GM21360 (cell line): ENCODE measurements at regions not wholly inside any gene's neighbourhood (a gene's known extent, or its start where the extent isn't known, plus 50 kb on each side); places are given as distances from the start of the nearest gene placed in this dataset.
"Not testable (repeated sequence)": the region's sequence is repeated elsewhere in the genome, so short reads cannot be mapped to it uniquely, and the experiment has no call there.

Experiments
- ATAC-seq: cut with Tn5 transposase; IDR thresholded peaks from one replicate; pipeline ENCODE4 v1.9.1; 2021; ENCODE audit warnings: mild to moderate bottlenecking, moderate library complexity; ENCODE audit not compliant: unreplicated experiment

DNA sequence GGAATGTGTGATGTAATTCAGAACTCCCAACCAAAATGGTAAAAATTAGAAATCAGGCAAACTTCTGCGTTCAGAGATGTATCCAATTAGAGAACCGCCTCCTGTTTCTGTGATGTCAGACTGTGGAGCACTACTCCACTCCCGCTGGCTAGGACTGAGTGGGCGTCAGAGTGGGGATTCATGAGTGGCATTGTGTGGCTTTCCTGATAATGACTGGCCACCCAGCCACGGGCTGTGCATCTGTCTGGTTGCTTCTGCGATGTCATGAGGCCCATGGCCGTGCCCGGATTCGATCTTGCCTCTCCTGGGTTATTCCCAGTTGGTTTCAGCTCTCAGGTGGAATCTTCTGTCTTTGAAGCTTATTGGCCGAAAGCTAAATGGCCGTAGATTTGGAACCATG lies 87.1 kb upstream of the KCNA1 start:
- ATAC-seq: no peak

DNA sequence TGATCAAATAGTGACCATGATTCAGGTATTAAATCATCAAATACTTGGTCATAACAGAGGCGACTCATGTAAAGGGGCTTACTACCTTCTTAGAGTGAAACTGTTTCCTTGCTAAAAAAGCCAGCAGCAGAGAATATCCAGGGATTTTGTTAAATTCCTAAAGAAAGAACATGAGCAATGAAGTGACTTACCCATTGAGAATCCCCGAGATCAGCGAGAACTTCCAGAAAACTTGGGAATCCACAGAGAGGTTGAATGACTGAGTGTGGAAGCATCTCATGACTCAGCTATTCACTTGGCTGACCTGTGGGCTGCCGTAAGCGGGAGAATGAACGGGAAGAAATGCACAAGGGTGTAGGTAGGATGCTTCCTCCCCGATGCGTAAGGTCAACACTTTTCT lies 85.3 kb upstream of the KCNA1 start:
- no peak for ATAC-seq

DNA sequence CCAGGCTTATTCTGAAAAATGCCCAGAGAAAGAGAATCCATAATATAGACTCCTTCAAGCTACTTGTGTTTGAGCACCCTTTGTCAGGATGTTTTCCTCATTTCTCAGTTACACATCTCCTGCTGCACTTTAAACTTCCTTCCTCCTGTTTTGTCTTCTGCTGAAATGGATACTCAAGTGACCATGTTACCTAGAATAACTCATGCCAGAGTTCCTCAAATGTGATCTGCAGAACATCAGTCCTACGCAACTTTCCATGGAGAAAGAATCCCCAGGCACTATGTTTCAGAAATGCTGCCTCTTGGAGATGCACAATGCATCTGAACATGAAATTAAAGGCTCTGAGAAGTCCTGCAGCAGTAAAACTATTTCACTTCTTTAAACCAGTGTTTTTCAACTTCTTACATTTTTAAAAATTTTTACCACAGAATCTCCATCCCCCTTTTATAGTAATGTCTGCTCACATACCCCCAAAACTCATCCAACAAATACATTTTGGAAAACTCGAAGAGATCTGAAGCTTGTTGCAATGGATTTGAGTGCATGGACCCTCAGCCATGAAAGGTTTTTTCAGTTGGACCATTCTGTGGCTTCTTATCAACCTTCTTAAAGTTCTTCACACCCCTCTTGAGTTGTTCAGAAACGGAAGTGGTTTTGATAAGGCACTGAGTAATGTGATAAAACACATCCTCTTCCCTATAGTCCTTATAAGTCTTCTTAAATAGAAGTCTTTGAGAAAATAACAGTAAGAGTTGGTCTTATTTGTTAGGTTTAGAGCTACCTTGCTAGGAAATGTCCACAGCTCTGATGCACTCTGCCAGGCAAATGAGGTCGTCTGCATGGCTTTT lies 84.5 kb upstream of the KCNA1 start:
- no peak for ATAC-seq

- no peak for ATAC-seq
These were observed 82.8 kb upstream of the KCNA1 start for GRCh38 chr12:4826909-4827308.

- ATAC-seq: no peak
These were observed 81.5 kb upstream of the KCNA1 start for GRCh38 chr12:4828176-4828575.

DNA sequence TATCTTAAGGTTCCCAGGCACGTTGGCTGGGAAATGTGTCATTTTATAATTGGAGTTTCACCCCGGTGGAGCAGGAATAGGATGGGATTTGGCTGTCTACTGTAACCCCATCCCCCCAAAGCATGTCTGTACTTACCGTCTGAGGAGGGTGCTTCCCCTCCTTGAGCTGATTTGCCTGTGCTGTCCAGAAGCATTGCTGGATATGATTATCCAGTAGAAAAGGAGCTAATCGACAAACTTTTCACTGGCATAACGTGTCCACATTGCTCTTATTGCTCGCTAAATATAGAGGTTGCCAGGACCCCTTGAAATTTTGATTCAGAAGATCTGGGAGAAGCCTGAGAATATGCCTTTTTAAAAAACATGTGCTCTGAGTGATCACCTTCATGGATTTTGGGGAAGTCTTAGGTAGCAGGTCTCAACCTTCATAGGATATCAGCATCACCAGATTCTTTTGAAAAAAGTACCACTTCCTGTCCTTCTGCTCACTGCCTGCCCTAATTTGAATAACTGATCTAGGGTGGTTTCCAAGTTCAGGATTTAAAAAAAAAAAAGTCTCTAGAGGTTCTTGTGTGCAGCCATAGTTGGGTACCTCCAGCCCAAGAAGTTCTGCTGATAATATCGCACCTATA lies 80.4 kb upstream of the KCNA1 start:
- peak; percentile 75 for ATAC-seq

- no peak for ATAC-seq
These were observed 79.9 kb upstream of the KCNA1 start for GRCh38 chr12:4829793-4830162.

DNA sequence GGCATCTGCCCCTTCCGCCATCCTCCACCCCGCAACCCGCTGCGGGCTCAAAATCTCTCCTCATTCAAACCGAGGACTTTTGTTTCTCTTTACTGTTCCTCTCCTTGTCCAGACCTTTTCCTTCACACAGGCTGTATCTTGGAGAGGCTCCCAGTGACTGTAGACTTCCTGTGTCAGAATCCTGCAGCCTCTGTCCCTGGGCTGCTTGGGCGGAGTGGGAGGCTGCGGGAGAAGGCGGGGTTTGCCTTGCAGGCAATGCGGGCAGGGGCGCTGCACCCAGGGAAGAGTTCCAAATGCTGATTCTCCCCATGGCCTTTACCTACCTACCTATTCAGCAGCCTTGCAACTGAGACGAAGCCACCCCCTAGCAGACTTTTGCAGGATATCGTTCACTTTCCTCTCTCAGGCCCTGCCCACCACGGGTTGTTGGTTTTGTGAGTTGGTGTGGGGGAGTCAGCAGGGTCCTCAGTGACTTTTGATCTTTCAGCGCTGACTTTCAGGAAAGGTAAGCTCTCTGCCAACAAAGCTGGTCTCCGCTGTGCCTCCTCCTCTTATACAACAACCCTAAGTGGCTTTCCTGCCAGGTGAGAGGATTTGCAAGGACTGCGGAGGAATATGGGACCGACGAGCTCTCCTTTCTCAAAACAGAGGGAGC lies 79.0 kb upstream of the KCNA1 start:
- no peak for ATAC-seq

- no peak for ATAC-seq
These were observed 76.7 kb upstream of the KCNA1 start for GRCh38 chr12:4833053-4833452.

DNA sequence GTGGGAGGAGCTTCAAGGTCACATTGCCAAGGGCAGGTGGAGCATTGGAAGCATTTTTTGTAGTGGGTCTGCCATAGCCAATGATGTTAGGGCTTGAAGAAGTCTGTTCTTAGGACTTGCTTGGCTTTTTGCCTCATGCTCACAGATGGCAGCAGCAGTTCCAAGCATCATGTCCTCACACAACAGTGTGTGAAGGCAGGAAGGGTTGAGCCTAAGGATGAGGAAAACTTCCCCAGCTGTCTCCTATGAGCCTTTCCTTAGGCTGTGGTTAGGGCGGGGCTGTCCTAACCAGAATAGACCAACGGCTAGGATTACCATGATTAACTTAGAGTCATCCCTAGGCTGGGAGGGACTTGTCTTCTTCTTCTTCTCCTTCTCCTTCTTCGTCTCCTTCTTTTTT lies 76.2 kb upstream of the KCNA1 start:
- no peak for ATAC-seq

DNA sequence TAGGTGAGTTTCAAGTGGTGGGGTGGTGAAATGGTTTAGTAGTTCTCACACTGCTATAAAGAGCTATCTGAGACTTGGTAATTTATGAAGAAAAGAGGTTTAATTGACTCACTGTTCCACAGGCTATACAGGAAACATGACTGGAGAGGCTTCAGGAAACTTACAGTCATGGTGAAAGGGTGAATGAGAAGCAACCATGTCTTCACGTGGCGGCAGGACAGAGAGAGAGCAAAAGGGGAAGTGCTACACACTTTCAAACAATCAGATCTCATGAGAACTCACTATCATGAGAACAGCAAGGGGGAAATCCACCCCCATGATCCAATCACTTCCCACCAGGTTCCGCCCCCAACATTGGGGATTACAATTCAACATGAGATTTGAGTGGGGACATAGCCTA lies 67.3 kb upstream of the KCNA1 start:
- not testable (repeated sequence) for ATAC-seq

DNA sequence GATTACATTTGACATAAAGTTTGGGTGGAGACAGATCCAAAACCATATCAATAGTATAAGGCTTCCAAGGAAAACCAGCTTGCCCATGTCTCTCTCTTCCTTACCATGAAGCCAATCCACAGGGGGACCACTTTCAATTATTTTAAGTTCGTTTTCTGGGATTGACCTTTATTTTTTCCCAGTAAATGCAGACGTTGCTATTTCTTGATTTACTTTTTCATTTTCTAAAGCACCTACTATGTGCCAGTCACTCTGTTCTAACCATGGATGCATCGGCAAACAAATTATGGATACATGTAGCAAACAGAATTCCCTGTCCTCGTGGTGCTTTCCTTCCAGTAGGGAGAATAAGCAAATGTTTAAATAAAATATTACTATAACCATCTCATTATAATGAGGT lies 65.8 kb upstream of the KCNA1 start:
- ATAC-seq: no peak

GRCh38 chr12:4847713-4848112 lies 62.0 kb upstream of the KCNA1 start:
- ATAC-seq: no peak

DNA sequence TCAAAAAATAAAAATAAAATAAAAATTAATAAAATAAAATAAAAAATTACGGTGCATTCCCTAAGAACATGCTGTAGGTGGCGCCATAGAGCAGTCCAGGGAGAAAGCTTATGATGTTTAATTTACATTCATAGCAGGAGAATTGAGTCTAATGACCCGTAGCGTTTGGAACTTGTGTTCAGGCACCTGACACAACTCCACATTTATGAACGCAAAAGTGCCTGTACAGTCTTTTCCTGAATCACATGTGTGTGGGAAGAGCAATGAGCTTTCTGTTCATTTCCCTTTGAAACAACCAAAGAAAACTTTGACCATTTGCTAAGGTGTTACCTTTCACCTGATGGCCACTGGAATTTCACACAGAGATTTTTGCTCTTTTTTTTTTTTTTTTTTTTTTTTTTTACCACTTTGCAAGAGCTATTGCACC lies 60.6 kb upstream of the KCNA1 start:
- no peak for ATAC-seq

GRCh38 chr12:4849795-4850345 lies 59.8 kb upstream of the KCNA1 start:
- ATAC-seq: no peak

DNA sequence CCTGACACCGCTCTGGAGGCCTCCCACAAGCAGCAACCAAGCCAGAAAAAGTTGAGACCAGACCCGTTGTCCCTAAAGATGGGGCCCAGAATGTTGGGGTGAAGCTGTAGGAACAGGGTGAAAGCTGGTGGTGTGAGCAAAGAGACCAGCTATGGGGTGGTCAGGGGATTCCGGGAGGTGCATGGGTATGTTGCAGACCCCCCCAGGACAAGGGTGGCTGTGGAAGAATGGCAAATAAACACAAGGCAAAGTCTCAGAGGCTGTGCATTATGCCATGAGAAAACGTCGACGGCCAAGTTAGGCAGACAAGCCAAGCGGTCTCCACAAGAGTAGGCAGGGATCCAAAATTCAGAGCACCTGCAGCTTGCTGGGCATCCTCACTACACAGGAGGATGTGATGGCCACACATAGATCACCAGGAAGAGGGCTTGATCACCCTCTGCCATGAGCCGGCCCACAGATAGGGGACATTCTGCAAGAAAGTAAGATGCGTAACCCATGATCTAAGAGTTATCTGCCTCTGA lies 58.8 kb upstream of the KCNA1 start:
- ATAC-seq: no peak

- ATAC-seq: no peak
These were observed 57.4 kb upstream of the KCNA1 start for GRCh38 chr12:4852308-4852707.

GRCh38 chr12:4852911-4853310 lies 56.8 kb upstream of the KCNA1 start:
- no peak for ATAC-seq

GRCh38 chr12:4855121-4855924 lies 54.4 kb upstream of the KCNA1 start:
- no peak for ATAC-seq

GRCh38 chr12:4856596-4856995 lies 53.1 kb upstream of the KCNA1 start:
- no peak for ATAC-seq
